ENCODE measurements at regions not wholly inside any gene's neighbourhood (a gene's known extent, or its start where the extent isn't known, plus 50 kb on each side); places are given as distances from the start of the nearest gene placed in this dataset.
"Not testable (repeated sequence)": the region's sequence is repeated elsewhere in the genome, so short reads cannot be mapped to it uniquely, and the experiment has no call there.

GRCh38 chr11:88061111-88061510 lies 114.1 kb downstream of the RAB38 start:
- TF ChIP-seq Cebpa-rat (IDR thresholded peaks at IDR 0.05) = no peak
- no peaks in the 10 kb centered on the region for H3K36me3 ChIP-seq
- no peaks in the 10 kb centered on the region for H3K9me3 ChIP-seq (replicated peaks in 1 of 11)
- H3K4me1 ChIP-seq = no peaks in the 10 kb centered on the region
- H3K4me2 ChIP-seq = no peak overlapping the region
- no peaks in the 10 kb centered on the region for H4K20me1 ChIP-seq
- H3K27me3 ChIP-seq = no peaks in the 10 kb centered on the region
- H3K27ac ChIP-seq = no peak overlapping the region
- H3K9ac ChIP-seq = no peak overlapping the region
- no peak overlapping the region for H3K4me3 ChIP-seq

- Histone ChIP-seq H3K9me3 (replicated peaks in 1 of 11) (no peaks in the 10 kb centered on the region), H4K20me1 (no peaks in the 10 kb centered on the region), H3K9ac (no peak overlapping the region), H3K36me3 (no peaks in the 10 kb centered on the region), H3K4me2 (no peak overlapping the region), H3K4me1 (no peaks in the 10 kb centered on the region), H3K4me3 (no peak overlapping the region), H3K27ac (no peak overlapping the region), H3K27me3 (no peaks in the 10 kb centered on the region)
- no peak for TF ChIP-seq Cebpa-rat (IDR thresholded peaks at IDR 0.05)
These were observed 115.9 kb downstream of the RAB38 start for GRCh38 chr11:88059326-88059725.

DNA sequence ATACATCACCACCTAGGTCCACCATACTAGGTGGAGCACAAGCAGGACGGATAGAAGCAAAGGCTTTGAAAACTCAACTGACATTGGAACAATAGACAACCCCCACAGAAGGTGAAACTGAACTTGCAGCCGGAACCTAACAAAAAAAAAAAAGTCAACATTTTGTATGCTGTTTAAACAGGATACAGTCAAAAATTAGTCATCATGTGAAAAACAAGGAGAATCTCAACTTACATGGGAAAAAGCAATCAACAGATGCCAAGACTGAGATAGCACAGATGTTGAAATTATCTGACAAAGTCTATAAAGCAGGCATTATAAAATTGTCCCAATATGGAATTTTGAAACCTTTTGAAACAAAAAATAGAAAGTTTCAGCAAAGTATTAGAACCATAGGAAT lies 123.8 kb downstream of the RAB38 start:
- Histone ChIP-seq H3K27ac (no peak overlapping the region), H3K9ac (no peak overlapping the region), H3K9me3 (replicated peaks in 1 of 11) (no peaks in the 10 kb centered on the region), H3K4me1 (0 out of 20 replicates have a peak, but pooled peaks cover 0 to 4% (median 0%) of the 10 kb centered on the region in 10 experiments), H3K4me3 (no peak overlapping the region), H3K4me2 (no peak overlapping the region), H3K36me3 (no peaks in the 10 kb centered on the region), H3K27me3 (no peaks in the 10 kb centered on the region), H4K20me1 (no peaks in the 10 kb centered on the region)
- TF ChIP-seq Cebpa-rat (IDR thresholded peaks at IDR 0.05) = no peak

- Histone ChIP-seq H3K27me3 (no peaks in the 10 kb centered on the region), H3K36me3 (no peaks in the 10 kb centered on the region), H3K4me3 (no peak overlapping the region), H3K9ac (no peak overlapping the region), H4K20me1 (no peaks in the 10 kb centered on the region), H3K4me2 (no peak overlapping the region; a peak in 1 of 22 replicates), H3K4me1 (0 out of 20 replicates have a peak, but pooled peaks cover 0 to 4% (median 0%) of the 10 kb centered on the region in 10 experiments), H3K27ac (no peak overlapping the region), H3K9me3 (replicated peaks in 1 of 11) (no peaks in the 10 kb centered on the region)
- TF ChIP-seq Cebpa-rat (IDR thresholded peaks at IDR 0.05) = no peak
These were observed 125.0 kb downstream of the RAB38 start for GRCh38 chr11:88050247-88050646.

- not testable (repeated sequence) for H3K36me3 ChIP-seq; H3K9me3 ChIP-seq (replicated peaks in 1 of 11); H3K27ac ChIP-seq; H3K4me1 ChIP-seq; H3K27me3 ChIP-seq; H3K4me3 ChIP-seq; H3K9ac ChIP-seq; H3K4me2 ChIP-seq; H4K20me1 ChIP-seq
These were observed 130.0 kb downstream of the RAB38 start for GRCh38 chr11:88045288-88045687.

DNA sequence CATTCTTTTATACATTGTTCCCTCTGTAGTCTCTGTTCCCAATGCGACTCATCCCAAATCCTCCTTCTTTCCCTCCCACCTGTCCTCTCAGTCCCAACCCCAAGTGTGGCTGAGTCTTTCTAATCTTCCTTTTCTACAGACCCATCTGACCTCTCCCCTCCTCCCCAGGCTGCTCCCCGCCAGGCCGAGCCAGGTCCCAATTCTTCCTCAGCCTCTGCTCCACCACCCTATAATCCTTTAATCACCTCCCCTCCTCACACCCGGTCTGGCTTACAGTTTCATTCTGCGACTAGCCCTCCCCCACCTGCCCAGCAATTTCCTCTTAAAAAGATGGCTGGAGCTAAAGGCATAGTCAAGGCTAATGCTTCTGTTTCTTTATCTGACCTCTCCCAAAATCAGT lies 130.6 kb downstream of the RAB38 start:
- not testable (repeated sequence) for H3K9ac ChIP-seq; H3K36me3 ChIP-seq; H3K9me3 ChIP-seq (replicated peaks in 1 of 11); H3K27ac ChIP-seq; H3K4me2 ChIP-seq; H4K20me1 ChIP-seq; H3K4me1 ChIP-seq; H3K4me3 ChIP-seq; H3K27me3 ChIP-seq

GRCh38 chr11:88043149-88043548 lies 132.1 kb downstream of the RAB38 start:
- no peak overlapping the region for H3K9ac ChIP-seq
- H4K20me1 ChIP-seq = no peaks in the 10 kb centered on the region
- H3K27ac ChIP-seq = no peak overlapping the region
- no peak for TF ChIP-seq Cebpa-rat (IDR thresholded peaks at IDR 0.05)
- H3K4me3 ChIP-seq = no peak overlapping the region
- H3K4me2 ChIP-seq = no peak overlapping the region
- H3K27me3 ChIP-seq = no peaks in the 10 kb centered on the region
- no peaks in the 10 kb centered on the region for H3K36me3 ChIP-seq
- no peaks in the 10 kb centered on the region for H3K9me3 ChIP-seq (replicated peaks in 1 of 11)
- H3K4me1 ChIP-seq = no peaks in the 10 kb centered on the region

GRCh38 chr11:88042647-88043046 lies 132.6 kb downstream of the RAB38 start:
- H3K27ac ChIP-seq = no peak overlapping the region
- no peaks in the 10 kb centered on the region for H3K4me1 ChIP-seq
- no peak overlapping the region for H3K9ac ChIP-seq
- H3K27me3 ChIP-seq = no peaks in the 10 kb centered on the region
- no peaks in the 10 kb centered on the region for H3K9me3 ChIP-seq (replicated peaks in 1 of 11)
- H3K36me3 ChIP-seq = no peaks in the 10 kb centered on the region
- H4K20me1 ChIP-seq = no peaks in the 10 kb centered on the region
- H3K4me3 ChIP-seq = no peak overlapping the region
- TF ChIP-seq Cebpa-rat (IDR thresholded peaks at IDR 0.05) = no peak
- no peak overlapping the region for H3K4me2 ChIP-seq

GRCh38 chr11:88042238-88042637 lies 133.0 kb downstream of the RAB38 start:
- TF ChIP-seq Cebpa-rat (IDR thresholded peaks at IDR 0.05) = no peak
- H3K9me3 ChIP-seq (replicated peaks in 1 of 11) = no peaks in the 10 kb centered on the region
- no peaks in the 10 kb centered on the region for H4K20me1 ChIP-seq
- H3K4me2 ChIP-seq = no peak overlapping the region
- H3K9ac ChIP-seq = no peak overlapping the region
- H3K4me3 ChIP-seq = no peak overlapping the region
- H3K27ac ChIP-seq = no peak overlapping the region
- H3K36me3 ChIP-seq = no peaks in the 10 kb centered on the region
- H3K27me3 ChIP-seq = no peaks in the 10 kb centered on the region
- H3K4me1 ChIP-seq = no peaks in the 10 kb centered on the region

DNA sequence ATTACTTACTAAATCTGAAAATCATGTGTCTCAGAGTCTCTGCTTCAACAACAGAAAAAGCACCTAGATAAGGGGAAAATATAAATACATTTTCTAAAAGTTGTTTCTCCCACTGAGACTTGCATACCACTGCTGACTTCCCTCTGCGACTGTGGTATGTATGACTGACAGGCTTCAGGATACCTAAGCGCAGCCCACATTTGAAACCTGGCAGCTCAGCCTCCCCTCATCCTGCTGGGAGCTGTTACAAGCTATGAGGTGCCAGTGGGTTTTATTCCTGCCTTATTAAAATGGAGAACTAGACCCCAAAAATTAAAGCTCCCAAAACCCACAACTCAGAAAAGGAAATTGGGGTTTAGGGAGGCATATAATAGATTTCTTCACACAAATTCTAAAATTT lies 133.6 kb downstream of the RAB38 start:
- Histone ChIP-seq H3K27ac (no peak overlapping the region), H3K9me3 (replicated peaks in 1 of 11) (no peaks in the 10 kb centered on the region), H3K36me3 (no peaks in the 10 kb centered on the region), H3K4me1 (no peaks in the 10 kb centered on the region), H3K4me2 (no peak overlapping the region), H3K4me3 (no peak overlapping the region), H4K20me1 (no peaks in the 10 kb centered on the region), H3K27me3 (no peaks in the 10 kb centered on the region), H3K9ac (no peak overlapping the region)
- TF ChIP-seq Cebpa-rat (IDR thresholded peaks at IDR 0.05) = no peak

DNA sequence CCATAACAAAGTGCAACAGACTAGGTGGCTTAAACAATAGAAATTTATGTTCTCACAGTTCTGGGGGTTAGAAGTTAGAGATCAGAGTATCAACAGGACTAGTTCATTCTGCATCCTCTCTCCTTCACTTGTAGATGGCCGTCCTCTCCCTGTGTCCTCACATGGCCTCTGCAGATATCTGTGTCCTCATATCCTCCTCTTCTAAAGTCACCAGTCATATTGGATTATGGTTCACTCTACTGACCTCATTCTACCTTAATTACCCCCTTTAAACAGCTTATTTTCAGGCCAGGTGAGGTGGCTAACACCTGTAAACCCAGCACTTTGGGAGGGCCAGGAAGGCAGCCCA lies 135.1 kb downstream of the RAB38 start:
- Histone ChIP-seq H4K20me1 (no peaks in the 10 kb centered on the region), H3K4me3 (no peak overlapping the region), H3K4me2 (no peak overlapping the region), H3K9me3 (replicated peaks in 1 of 11) (no peaks in the 10 kb centered on the region), H3K27ac (no peak overlapping the region), H3K4me1 (no peaks in the 10 kb centered on the region), H3K36me3 (no peaks in the 10 kb centered on the region), H3K9ac (no peak overlapping the region), H3K27me3 (no peaks in the 10 kb centered on the region)
- no peak for TF ChIP-seq Cebpa-rat (IDR thresholded peaks at IDR 0.05)
